ENCODE measurements at regions not wholly inside any gene's neighbourhood (a gene's known extent, or its start where the extent isn't known, plus 50 kb on each side); places are given as distances from the start of the nearest gene placed in this dataset.

- TF ChIP-seq USF1 (IDR thresholded peaks at IDR 0.05; ENCODE audit: borderline replicate concordance, low read depth) (no peak), ELF1 (IDR thresholded peaks at IDR 0.05) (no peak), REST (IDR thresholded peaks at IDR 0.05; ENCODE audit: low read depth, low read length) (no peak), NFIC (IDR thresholded peaks at IDR 0.05; ENCODE audit: borderline replicate concordance) (no peak), POLR2AphosphoS5 (IDR thresholded peaks at IDR 0.05; ENCODE audit: low read depth, low read length) (no peak), CHD2 (IDR thresholded peaks at IDR 0.05; ENCODE audit: low read length, partially characterized antibody) (no peak), GABPA (IDR thresholded peaks at IDR 0.05; ENCODE audit: low read depth) (no peak), SIN3A (IDR thresholded peaks at IDR 0.05; ENCODE audit: borderline replicate concordance, low read depth, low read length) (no peak), CTCF (IDR thresholded peaks at IDR 0.05) (no peak), YY1 (IDR thresholded peaks at IDR 0.05; ENCODE audit: low read depth) (no peak)
Measured at GRCh38 chrX:40358994-40359393, 221.8 kb upstream of the ATP6AP2 start.

Data from SK-N-SH (cell line).